GM21825 (cell line): ENCODE measurements at regions not wholly inside any gene's neighbourhood (a gene's known extent, or its start where the extent isn't known, plus 50 kb on each side); places are given as distances from the start of the nearest gene placed in this dataset.
"Not testable (repeated sequence)": the region's sequence is repeated elsewhere in the genome, so short reads cannot be mapped to it uniquely, and the experiment has no call there.

Experiments
- ATAC-seq: cut with Tn5 transposase; IDR thresholded peaks from one replicate; pipeline ENCODE4 v1.9.1; 2021; ENCODE audit warnings: mild to moderate bottlenecking, moderate library complexity; ENCODE audit not compliant: unreplicated experiment

DNA sequence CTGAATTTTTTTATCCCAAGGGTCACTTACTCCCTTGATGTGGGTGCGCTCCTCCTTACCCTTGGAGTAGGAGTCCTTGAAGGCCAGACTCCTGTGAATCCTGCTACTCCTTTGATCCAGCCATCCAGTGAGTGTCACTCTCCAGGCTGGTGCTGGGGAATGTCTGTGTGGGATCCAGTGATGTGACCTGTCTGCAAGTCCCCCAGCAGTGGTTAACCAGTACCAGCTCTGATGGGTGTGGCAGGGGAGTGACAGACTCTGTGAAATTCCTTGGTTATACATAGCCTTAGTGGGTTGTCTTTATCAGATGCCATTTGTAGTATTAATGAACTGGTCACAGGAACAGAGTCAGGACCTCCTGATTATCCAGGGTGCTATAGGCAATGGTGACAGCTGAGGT lies 409.5 kb upstream of the LMO3 start:
- ATAC-seq, result no peak

DNA sequence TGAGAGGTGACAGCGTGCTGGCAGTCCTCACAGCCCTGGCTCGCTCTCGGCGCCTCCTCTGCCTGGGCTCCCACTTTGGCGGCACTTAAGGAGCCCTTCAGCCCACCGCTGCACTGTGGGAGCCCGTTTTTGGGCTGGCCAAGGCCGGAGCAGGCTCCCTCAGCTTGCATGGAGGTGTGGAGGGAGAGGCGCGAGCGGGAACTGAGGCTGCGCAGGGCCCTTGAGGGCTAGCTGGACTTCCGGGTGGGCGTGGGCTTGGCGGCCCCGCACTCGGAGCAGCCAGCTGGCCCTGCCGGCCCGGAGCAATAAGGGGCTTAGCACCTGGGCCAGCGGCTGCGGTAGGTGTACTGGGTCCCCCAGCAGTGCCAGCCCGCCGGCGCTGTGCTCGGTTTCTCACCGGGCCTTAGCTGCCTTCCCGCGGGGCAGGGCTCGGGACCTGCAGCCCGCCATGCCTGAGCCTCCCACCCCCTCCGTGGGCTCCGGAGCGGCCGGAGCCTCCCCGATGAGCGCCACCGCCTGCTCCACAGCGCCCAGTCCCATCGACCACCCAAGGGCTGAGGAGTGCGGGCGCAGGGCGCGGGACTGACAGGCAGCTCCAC lies 401.6 kb upstream of the LMO3 start:
- ATAC-seq, result not testable (repeated sequence)

DNA sequence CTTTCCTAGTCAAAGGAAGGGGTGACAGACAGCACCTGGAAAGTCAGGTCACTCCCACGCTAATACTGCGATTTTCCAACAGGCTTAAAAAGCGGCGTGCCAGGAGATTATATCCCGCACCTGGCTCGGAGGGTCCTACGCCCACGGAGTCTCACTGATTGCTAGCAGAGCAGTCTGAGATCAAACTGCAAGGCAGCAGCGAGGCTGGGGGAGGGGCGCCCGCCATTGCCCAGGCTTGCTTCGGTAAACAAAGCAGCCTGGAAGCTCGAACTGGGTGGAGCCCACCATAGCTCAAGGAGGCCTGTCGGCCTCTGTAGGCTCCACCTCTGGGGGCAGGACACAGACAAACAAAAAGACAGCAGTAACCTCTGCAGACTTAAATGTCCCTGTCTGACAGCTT lies 392.6 kb upstream of the LMO3 start:
- not testable (repeated sequence) for ATAC-seq

DNA sequence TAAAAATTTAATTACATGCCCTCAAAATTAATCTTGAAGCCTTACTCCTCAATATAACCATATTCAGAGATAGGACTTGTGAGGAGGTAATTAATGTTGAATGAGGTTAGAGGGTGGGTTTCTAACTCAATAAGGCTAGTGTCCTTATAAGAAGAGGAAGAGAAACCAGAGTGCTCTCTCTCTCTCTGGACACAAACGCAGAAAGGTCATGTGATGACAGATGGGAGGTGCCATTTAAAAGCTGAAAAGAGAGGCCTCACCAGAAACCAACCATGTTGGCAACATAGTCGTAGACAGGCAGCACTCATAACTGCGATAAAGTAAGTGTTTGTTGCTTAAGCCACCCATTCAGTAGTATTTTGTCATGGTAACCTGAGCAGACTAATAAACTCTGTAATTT lies 378.5 kb upstream of the LMO3 start:
- ATAC-seq, result no peak

DNA sequence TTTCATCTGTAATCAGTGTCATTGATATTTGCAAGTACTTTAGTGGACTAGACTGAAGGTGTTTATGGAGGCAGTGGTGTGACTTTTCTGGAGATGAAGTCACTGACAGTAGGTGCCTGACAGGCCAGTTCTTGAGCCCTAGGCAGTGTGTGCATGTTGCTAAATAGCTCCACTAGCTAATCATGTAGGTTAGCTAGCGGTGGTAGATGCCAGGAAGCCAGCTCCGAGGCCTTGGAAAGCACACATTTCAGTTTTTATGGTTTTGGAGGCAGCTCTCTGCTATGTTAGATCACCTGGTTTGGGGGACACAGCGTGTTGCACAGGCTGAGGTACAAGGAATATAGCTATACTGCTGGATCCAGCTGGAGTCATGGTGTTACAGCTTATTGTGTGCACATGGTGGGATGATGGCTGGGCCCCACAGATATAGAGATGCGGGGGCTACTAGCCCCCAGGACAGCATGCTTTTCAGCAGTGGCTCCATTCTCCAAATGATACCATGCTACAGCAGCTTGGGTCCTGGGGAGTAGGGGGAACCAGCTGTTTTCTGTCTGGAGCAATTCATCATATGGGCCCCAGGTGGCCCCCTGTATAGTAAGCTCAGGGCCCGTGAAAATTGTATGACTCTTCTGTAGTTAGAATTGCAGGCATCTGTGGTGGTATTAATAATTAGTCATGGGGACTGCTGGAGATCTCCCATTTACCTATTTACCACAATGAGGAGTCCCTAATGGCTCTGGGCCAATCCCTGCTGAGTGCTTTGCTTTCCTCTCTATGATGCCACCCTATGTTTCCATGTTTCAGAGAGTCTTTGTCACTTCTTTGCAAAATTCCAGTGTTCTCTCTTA lies 367.2 kb upstream of the LMO3 start:
- ATAC-seq, result no peak

DNA sequence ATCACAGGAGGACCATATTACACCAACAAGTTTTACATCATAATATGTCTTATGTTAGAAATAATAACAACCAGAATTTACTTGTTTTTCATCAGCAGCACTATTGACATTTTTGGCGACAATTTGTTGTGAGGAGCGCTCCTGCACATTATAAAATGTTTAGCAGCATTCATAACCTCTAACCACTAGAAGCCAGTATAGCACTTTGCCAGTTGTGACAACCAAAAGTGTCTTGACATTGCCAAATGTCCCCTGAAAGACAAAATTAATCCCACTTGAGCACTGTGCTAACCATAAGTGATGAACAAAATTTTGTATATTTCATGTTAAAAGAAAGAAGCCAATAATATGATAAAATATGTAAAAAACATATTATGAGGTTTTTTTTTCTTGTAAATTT lies 356.9 kb upstream of the LMO3 start:
- ATAC-seq, result no peak

DNA sequence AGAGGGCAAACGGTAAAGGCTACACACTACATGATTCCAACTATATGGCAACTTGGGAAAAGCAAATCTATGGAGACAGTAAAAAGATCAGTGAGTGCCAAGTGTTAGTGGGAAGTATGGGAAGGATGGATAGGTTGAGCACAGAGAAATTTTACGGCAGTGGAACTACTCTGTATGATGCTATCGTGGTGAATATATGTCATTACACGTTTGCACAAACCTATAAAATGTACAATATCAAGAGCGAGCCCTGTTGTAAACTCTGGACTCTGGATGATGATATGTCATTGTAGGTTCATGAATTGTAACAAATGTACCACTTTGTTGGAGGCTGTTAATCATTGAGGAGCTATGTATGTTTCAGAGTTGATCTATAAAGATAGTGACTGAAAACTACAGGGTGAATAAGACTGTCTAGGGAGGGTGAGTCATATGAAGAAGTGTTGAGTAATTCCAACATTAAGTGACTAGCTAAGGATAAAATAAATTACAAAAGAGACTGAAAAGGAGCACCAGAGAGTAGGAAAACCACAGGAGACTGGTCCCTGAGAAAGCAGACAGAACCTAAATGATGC lies 349.2 kb upstream of the LMO3 start:
- no peak for ATAC-seq

DNA sequence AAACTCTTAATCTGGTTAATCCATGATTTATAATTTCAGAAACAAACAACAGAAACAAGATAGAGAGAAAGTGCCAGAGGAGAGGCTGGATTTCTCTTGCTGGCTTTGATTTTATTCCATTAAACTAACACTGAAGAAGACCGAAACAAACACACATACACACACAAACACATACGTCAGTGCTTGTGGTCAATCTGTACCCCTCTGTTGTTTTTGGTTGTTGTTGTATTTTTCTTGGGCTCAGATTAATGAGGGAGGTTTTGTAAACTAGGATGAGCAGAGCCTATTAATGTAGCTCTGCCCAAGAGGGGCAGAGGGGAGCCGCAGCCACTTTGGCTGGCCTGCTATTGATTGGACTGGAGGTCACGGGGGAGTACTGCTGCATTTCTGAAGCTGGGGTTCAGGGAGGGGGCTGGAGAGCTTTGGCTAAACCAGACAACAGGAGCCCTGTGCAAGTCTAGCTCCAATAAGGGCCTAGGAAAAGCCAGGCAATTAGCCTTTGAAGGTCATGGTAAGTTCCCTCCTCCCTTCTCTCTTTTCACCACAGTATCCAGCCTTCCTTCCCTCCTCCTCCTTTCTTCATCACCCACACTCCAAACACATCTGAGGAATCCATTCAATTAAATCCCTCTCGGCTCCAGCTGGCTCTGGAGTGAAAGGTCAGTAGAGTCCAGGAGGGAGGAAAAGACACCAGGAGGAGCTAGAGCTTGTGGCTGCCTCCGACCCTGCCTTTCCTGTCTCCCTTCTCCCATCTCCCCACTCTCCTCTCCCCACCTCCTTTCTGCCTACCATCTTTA lies 344.1 kb upstream of the LMO3 start:
- no peak for ATAC-seq

DNA sequence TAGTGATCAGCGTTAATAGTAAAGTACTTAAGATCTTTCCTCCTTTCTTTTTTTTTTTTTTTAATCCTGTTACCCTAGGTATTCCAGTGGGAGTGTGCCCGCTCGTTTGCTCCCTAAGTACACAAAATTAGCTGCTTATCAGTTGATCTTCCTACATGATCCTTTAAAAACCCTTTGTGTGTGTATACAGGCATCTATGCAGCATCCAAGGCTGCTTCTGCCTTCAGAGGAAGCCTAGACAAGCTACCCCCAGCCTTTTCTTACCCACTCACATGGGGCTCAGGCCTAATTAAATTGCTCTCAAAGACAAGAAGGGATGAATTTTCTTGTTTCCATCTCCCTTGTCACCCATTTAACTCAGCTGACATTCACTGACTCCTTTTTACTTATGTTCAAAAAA lies 343.4 kb upstream of the LMO3 start:
- ATAC-seq, result no peak

DNA sequence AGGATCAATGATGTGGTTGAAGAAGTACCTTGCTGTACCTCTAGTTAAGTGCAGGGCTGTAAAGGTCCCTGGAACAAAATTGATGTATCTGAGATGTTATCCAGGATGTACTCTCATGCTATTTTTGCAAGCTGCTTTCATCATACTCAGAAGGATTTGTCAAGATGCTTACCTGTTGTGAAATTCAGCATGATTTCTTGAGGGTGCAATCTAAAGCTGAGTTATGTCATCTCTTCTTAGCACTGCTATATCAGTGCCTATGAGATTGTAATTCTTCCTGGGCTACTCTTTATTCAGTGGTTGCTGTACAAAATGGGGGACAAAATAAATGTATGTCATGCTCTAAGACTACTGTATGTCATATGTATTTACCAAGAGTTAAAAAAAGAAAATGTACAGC lies 340.7 kb upstream of the LMO3 start:
- no peak for ATAC-seq

DNA sequence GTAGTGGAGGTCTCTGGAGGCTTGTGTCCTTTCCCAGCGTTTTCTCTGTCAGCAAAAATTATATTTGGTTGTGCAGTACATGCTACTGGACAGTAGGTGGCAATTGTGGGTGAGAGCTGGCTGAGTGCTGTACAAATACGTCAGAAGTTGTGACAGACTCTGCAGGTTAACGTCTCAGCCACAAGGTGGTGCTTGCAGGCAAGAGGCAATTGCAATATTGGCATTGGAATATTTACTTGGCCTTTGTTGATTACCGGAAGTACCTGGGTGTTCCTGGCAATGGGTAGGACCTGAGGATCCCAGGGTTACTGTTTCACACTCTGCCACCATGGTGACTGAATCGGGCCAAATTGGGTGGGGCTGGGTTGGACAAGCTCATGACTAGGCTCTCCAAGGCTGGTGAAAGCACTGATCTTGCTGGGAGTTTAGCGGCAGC lies 333.9 kb upstream of the LMO3 start:
- ATAC-seq, result peak; percentile 100

DNA sequence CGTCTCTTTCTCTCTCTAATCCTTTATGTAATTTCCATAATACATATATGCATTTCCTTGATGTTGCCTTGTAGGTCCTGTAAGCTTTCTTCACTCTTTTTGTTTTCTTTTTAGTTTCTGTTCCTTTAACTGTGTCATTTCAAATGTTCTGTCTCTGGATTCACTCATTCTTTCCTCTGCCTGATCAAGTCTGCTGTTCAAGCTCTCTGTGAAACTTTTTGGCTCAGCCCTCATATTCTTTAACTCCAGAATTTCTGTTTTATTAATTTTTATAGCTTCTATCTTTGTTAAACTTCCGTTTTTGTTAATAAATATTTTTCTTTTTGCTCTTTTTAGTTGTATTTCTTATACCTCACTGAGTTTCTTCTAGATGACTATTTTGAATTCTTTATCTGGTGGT lies 321.3 kb upstream of the LMO3 start:
- no peak for ATAC-seq

DNA sequence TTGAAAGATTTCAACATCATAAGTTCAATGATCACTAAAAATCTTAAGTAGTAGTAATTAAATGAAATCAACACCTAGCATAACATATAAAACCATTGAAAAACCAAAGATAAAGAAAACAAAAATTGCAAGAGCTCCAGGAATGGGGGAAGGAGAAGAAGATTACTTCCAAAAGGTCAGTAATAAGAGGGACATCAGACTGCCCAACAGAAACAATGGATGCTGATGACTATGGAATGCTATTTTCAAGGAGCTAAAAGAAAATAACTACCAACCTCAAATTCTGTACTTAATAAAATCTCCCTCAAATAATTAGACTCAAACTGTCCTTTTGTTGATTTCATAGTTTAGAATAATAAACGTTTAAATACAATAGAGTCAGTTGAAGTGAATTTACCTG lies 314.5 kb upstream of the LMO3 start:
- no peak for ATAC-seq

DNA sequence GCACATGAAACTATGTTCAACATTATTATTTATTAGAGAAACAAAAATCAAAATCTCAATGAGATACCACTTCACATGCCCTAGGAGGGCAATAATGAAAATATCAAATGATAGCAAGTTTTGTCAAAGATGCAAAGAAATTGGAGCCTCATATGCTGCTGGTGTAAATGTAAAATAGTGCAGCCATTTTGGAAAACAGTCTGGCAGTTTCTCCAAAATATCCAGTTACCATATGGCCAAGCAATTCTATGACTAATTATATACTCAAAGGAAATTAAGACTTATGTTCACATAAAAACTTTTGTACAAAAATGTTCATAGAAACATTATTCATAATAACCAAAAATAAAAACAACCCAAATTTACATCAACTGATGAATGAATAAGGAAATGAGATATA lies 313.6 kb upstream of the LMO3 start:
- no peak for ATAC-seq

DNA sequence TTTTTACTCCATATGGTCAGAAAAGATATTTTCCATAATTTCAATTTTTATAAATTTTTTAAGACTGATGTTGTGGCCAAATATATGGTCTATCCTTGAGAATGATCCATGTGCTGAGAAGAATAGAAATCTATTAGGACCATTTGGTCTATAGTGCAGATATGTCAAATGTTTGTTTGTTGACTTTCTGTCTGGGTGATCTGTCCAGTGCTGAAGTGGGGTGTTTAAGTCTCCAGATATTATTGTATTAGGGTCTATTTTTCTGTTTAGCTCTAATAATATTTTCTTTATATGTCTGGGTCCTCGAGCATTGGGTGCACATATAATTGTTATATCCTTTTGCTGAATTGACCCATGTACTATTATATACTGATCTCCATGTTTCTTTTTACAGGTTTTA lies 308.9 kb upstream of the LMO3 start:
- ATAC-seq, result no peak

DNA sequence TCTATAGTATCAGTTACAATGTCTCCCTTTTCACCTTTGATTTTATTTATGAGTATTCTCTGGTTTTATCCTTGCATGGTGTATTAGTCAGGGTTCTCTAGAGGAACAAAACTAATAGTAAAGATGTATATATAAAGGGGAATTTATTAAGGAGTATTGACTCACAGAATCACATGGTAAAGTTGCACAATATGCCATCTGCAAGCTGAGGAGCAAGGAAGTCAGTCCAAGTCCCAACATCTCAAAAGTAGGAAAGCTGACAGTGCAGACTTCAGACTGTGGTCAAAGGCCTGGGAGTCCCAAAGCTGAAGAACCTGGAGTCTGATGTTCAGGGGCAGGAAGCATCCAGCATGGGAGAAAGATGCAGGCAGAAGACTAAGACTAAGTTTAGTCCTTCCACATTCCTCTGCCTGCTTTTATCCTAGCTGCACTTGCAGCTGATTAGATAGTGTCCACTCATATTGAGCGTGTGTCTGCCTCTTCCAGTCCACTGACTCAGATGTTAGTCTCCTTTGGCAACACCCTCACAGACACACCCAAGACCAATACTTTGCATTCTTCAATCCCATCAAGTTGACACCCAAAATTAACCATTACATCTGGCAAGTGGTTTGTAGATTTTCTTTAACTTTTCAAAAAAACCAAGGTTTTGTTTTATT lies 308.0 kb upstream of the LMO3 start:
- ATAC-seq, result no peak

DNA sequence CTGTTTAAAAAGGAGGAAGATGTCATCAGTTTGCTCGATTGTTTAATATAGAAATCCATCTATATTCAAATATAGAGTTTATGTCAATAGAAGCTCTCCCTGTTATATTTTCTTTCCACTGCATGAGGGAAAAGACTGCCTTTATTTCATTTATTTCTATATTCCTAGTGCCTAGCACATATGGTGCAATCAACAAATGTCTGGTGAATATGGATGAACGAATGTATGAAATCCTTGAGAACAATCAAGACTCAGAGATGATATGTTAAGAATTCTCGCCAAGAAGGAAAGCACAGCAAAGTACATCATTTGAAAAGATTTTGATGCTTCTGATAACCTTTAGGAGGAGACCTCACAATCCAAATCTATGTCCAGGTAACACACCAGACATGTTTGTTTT lies 296.0 kb upstream of the LMO3 start:
- ATAC-seq, result no peak

DNA sequence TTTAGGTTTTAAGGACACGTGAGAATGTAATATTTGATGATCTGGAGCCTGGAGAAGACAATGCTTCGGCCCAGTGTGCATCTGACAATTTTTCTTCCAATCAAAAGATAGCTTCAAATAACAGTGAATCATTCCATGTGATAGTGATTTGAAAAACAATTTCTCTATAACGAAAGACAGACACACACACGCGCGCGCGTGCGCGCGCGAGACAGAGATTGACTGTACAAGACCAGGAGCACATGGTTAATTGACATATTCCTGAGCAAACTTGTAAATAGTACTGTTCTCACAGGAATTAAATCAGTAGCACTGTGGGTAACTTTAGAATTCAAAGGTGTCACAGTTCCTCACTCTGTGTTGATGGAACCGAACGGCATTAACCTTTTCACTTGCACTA lies 287.5 kb upstream of the LMO3 start:
- ATAC-seq, result no peak

DNA sequence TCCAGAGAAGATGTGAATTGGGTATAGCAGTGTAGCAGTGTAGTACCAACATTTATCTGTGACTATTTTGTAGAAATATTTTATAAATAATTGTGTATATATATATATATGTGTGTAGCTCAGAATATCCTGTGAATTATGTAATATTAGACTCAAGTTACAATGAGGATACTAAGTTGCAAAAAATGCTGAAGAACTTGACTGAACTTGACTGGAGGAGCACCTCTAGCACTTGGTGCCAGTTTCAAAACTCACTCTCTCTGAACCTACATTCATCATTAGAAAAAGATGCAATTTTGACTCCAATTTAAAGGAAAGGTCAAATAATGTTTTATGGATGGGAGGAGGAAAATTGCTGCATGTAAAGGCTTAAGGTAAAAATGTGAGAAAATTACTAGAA lies 285.7 kb upstream of the LMO3 start:
- ATAC-seq, result no peak

DNA sequence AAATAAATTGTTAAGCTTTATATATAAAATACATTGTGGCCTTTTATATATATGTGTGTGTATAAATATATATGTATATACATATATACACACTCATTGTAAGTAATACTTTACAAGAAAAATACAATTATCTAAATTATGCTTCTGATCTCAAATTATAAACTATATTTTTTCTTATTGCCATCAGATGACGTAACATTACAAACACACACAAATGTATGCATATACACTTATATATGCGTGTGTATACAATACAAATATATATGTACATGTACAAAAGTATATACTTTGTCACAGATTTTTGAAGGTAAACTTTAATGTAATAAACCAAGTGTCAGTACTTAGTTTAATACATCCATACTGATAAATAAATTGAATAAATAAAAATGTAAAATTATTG lies 278.9 kb upstream of the LMO3 start:
- no peak for ATAC-seq

DNA sequence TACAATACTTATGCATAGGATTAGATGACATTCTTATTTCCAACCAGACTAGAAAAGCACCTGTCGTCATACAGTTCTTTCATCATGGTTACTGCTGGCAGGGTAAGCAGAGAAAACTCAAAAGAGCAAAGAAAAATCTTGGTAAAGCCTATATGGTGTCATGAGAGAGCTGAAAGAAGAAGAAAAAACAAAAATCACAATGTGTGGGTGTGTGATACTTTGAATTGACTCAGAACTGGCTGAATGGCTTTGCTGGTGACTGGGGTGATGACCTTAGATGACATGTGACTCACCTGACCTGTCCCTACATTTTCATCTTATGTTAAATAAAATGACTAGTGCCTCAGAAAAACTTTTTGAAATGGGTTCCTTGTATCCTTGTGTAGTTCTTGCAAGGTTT lies 278.1 kb upstream of the LMO3 start:
- ATAC-seq, result peak; percentile 65
